ENCODE measurements at regions not wholly inside any gene's neighbourhood (a gene's known extent, or its start where the extent isn't known, plus 50 kb on each side); places are given as distances from the start of the nearest gene placed in this dataset.
"Not testable (repeated sequence)": the region's sequence is repeated elsewhere in the genome, so short reads cannot be mapped to it uniquely, and the experiment has no call there.

DNA sequence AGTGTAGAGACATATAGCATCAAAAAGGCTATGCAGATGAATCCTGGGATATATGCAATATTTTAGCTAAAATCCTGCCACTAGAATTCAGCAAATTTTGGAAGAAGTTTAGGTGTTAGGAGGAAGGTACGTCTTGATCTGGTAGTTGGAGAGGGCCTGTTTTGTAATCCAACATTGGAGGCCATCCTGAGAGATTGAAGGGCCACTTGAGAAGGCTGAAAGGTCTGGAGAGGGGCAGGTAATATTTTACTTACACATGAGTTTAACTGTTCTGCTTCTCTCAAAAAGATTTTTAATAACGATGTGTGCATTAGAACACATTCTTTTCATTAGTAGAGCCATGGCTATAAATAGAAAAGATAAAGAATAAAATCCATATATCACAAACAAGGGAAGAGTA lies 422.1 kb downstream of the RAB38 start:
- DNase-seq, result no peak

GRCh38 chr11:87743007-87743406 lies 432.2 kb downstream of the RAB38 start:
- DNase-seq, result no peak

GRCh38 chr11:87740968-87741367 lies 434.3 kb downstream of the RAB38 start:
- DNase-seq, result no peak

- DNase-seq, result no peak
These were observed 434.8 kb downstream of the RAB38 start for GRCh38 chr11:87740451-87740850.

GRCh38 chr11:87739766-87740165 lies 435.5 kb downstream of the RAB38 start:
- DNase-seq, result no peak

DNA sequence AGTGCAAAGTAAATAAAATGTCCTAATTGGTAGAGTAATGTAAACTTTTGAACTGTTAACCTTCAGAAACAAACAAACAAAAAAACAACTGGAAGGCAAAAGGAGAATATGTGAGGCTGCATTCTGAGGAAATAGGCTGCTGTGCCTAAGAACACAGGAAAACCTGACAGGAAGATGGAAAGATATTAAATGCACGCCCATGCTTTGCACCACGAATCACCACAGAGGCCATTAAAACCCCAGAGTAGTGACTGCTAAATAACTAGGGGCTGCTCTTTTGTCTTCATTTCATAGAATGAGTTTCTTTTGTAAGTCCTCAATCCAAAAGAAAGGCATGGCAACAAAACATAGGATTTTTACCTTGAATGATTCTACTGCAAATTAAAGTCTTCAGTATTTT lies 436.0 kb downstream of the RAB38 start:
- no peak for DNase-seq

- DNase-seq, result no peak
These were observed 438.3 kb downstream of the RAB38 start for GRCh38 chr11:87736928-87737327.

GRCh38 chr11:87726506-87726905 lies 448.7 kb downstream of the RAB38 start:
- DNase-seq, result no peak

- no peak for DNase-seq
These were observed 450.9 kb downstream of the RAB38 start for GRCh38 chr11:87724358-87724757.

- no peak for DNase-seq
These were observed 452.3 kb downstream of the RAB38 start for GRCh38 chr11:87722756-87723565.

GRCh38 chr11:87719326-87720073 lies 455.7 kb downstream of the RAB38 start:
- DNase-seq, result no peak

GRCh38 chr11:87712802-87713202 lies 462.4 kb downstream of the RAB38 start:
- DNase-seq, result no peak

GRCh38 chr11:87712391-87712790 lies 462.9 kb downstream of the RAB38 start:
- no peak for DNase-seq

DNA sequence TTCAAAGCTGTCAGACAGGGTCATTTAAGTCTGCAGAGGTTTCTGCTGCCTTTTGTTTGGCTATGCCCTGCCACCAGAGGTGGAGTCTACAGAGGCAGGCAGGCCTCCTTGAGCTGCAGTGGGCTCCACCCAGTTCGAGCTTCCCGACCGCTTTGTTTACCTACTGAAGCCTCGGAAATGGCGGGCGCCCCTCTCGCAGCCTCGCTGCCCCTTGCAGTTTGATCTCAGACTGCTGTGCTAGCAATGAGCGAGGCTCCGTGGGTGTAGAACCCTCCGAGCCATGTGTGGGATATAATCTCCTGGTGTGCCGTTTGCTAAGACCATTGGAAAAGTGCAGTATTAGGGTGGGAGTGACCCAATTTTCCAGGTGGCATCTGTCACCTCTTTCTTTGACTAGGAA lies 471.7 kb downstream of the RAB38 start:
- not testable (repeated sequence) for DNase-seq

- DNase-seq, result no peak
These were observed 499.2 kb downstream of the RAB38 start for GRCh38 chr11:87675993-87676392.

GRCh38 chr11:87666730-87667129 lies 508.5 kb downstream of the RAB38 start:
- DNase-seq, result no peak

DNA sequence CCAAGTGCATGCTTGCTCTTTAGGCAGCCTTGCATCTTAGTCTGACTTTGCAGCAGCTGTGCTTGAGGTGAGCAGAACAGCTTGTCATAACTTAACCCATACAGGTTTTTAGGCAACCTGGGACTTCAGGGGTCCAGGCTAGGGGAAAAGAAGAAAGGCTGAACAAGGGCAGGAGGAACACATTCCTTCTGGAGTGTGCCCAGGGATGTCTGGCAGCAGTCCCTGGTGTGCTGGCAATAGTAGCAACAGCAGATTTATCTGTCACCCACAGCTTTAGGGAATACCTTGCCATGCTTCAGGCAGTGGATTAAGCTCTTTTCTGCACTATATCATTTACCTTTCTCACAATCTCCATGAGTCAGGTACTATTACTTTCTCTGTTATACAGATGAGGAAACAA lies 513.0 kb downstream of the RAB38 start:
- no peak for DNase-seq

DNA sequence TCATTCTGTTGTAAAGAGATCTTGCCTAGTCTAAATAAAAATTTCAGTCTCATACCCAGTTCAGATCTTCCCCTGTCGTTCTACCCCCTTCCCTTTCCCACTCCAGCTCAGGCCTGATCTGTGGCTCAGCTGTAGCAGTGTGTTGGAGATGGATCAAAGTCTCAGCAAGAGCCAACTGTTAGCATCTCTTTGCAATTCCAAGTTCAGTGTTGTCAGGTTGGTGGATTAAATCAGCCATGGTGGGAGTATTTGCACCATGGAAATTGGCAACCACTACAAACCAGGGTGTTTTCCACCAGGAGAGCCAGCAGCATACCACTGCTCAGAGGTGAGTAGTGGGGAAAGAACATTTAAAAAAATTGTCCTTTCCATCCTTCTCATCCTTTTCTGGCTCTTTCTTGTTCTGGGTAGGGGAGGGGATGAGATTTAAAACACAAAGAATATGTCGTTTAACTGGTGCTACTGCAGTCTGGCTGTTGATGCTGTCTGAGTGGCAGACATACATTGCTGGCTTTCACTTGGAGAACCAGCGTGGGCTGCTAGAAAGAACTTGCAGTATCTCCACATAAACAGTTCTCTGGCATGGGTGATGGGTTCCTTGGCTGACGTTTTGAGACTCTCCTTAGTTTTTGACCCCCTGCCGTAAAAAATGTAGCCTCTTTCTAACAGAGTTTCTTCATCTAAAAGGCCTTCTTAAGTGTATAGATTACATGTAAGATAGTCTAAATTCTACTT lies 514.1 kb downstream of the RAB38 start:
- no peak for DNase-seq

DNA sequence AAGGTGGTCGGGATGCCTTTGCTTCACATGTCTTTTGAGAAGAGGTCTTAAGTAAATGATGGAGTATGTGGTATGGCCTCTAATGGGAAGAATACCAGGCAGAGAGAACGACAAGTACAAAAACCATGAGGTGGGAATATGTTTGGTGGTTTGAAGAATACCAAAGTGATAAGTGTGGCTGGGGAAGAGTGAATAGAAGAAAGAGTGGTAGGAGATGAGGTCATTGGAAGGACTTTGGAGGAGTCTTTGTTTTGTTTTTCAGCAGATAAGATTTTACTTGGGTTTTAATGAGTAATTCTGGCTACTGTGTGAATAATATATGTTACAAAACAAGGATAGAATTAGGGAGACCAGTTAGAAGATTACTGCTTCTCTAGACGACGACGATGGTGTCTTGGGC lies 515.4 kb downstream of the RAB38 start:
- no peak for DNase-seq

DNA sequence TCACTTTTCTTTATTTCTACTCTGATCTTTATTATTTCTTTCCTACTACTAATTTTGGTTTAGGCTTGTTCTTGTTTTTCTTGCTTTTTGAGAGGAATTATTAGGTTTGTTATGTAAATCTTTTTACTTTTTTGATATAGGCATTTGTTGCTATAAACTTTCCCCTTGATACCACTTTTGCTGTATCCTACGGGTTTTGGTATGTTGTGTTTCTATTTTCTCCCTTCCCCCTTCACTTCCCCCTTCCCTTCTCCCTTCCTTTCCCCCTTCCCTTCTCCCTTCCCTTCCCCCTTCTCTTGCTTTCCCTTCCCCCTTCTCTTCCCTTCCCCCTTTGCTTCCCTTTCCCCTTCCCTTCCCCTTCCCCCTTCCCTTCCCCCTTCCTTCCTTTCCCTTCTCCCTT lies 529.6 kb downstream of the RAB38 start:
- no peak for DNase-seq

- no peak for DNase-seq
These were observed 535.4 kb downstream of the RAB38 start for GRCh38 chr11:87639753-87640364.

DNA sequence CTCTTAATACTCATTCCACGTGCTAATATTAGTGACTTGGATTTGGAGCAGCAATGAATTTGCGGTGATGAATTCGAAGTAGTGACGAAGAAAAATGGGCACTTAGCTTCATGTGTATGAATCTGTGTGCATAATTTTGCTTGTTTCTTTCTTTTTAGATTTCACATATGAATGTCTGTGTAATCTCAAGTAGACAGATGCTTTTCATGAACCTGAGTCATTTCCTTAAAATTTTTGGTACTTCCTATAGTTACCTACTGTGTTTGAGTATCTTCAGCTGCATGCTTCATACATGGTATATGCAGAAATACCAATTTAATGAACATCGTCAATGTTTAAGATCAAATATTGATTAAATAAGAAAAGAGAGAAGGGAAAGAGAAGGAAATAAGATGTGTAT lies 540.2 kb downstream of the RAB38 start:
- DNase-seq, result no peak

DNA sequence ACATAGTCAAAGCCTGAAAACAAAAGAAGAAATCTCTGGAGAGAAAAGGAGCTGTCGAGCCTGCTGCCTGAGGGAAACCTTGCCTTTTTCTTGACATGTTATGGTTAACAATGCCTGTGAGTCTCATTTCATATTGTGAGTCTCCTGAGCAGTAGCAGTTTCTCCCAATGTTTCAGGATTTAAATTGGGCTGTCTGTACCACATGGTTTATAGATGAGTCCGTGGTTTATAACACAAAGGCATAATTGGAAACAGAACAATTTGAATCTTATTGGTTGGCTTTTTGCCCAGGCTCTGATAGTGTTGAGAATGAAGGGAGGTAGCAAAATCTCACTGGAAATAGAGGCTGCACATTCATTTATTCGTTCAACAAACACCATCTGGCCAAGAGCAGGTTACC lies 540.9 kb downstream of the RAB38 start:
- no peak for DNase-seq
